Type B pancreatic cell (in vitro differentiated cells): ENCODE measurements at regions not wholly inside any gene's neighbourhood (a gene's known extent, or its start where the extent isn't known, plus 50 kb on each side); places are given as distances from the start of the nearest gene placed in this dataset.

Experiments
- DNase-seq: peaks from one replicate; pipeline ENCODE4 v3.0.0; 2021; ENCODE audit warnings: mixed read lengths; ENCODE audit not compliant: unreplicated experiment; ENCODE audit errors: extremely low spot score
- H3K27ac Mint-ChIP-seq: 2 replicates; pipeline ENCODE4 v1.8.0; 2021; ENCODE audit warnings: mild to moderate bottlenecking, mixed read lengths
- H3K27me3 Mint-ChIP-seq: 2 replicates; pipeline ENCODE4 v1.8.0; 2021; ENCODE audit warnings: mixed read lengths
- H3K36me3 Mint-ChIP-seq: 2 replicates; pipeline ENCODE4 v1.8.0; 2021; ENCODE audit warnings: mixed read lengths
- H3K4me1 Mint-ChIP-seq: one replicate; pipeline ENCODE4 v1.8.0; 2021; ENCODE audit warnings: mixed read lengths; ENCODE audit not compliant: unreplicated experiment
- H3K4me3 Mint-ChIP-seq: 2 replicates; pipeline ENCODE4 v1.8.0; 2021; ENCODE audit warnings: mild to moderate bottlenecking, mixed read lengths
- H3K9me3 Mint-ChIP-seq: 2 replicates; pipeline ENCODE4 v1.8.0; 2021; ENCODE audit warnings: mixed read lengths
- CTCF ChIP-seq: fragments of 200-600 bp; sonication (generic); conservative IDR thresholded peaks from 2 replicates; pipeline ENCODE4 v1.5.0; 2021; ENCODE audit warnings: antibody characterized with exemption, mild to moderate bottlenecking

- no peak for TF ChIP-seq CTCF
- no peaks in the 10 kb centered on the region for H3K9me3 Mint-ChIP-seq
- H3K27ac Mint-ChIP-seq, result no peak overlapping the region
- peaks cover 4% of the 10 kb centered on the region for H3K27me3 Mint-ChIP-seq
- DNase-seq, result no peak
- no peaks in the 10 kb centered on the region for H3K4me1 Mint-ChIP-seq
- H3K36me3 Mint-ChIP-seq, result no peaks in the 10 kb centered on the region
- H3K4me3 Mint-ChIP-seq, result no peak overlapping the region
Measured at GRCh38 chr2:181196401-181196800, 216.0 kb downstream of the UBE2E3 start.

GRCh38 chr2:181197140-181197760 is 216.8 kb downstream of the UBE2E3 start:
- H3K4me3 Mint-ChIP-seq, result no peak overlapping the region
- no peak overlapping the region for H3K27ac Mint-ChIP-seq
- no peak for TF ChIP-seq CTCF
- H3K36me3 Mint-ChIP-seq, result no peaks in the 10 kb centered on the region
- peaks cover 4% of the 10 kb centered on the region for H3K27me3 Mint-ChIP-seq
- no peaks in the 10 kb centered on the region for H3K4me1 Mint-ChIP-seq
- H3K9me3 Mint-ChIP-seq, result no peaks in the 10 kb centered on the region
- DNase-seq, result no peak

GRCh38 chr2:181198183-181198864 is 217.9 kb downstream of the UBE2E3 start:
- Mint-ChIP-seq H3K4me1 (no peaks in the 10 kb centered on the region), H3K36me3 (no peaks in the 10 kb centered on the region), H3K27ac (no peak overlapping the region), H3K27me3 (peaks cover 4% of the 10 kb centered on the region), H3K9me3 (no peaks in the 10 kb centered on the region), H3K4me3 (no peak overlapping the region)
- DNase-seq, result no peak
- TF ChIP-seq CTCF, result no peak

- Mint-ChIP-seq H3K4me1 (no peaks in the 10 kb centered on the region), H3K27me3 (no peaks in the 10 kb centered on the region), H3K27ac (no peak overlapping the region), H3K9me3 (peaks cover 4% of the 10 kb centered on the region), H3K4me3 (no peak overlapping the region), H3K36me3 (peaks cover 5% of the 10 kb centered on the region)
- TF ChIP-seq CTCF, result no peak
- DNase-seq, result no peak
Measured at GRCh38 chr2:181203412-181203811, 223.0 kb downstream of the UBE2E3 start.

GRCh38 chr2:181203916-181204315 is 223.5 kb downstream of the UBE2E3 start:
- H3K27ac Mint-ChIP-seq, result no peak overlapping the region
- no peak for DNase-seq
- peaks cover 5% of the 10 kb centered on the region for H3K36me3 Mint-ChIP-seq
- H3K9me3 Mint-ChIP-seq, result peaks cover 4% of the 10 kb centered on the region
- no peak overlapping the region for H3K4me3 Mint-ChIP-seq
- TF ChIP-seq CTCF, result no peak
- no peaks in the 10 kb centered on the region for H3K4me1 Mint-ChIP-seq
- H3K27me3 Mint-ChIP-seq, result no peaks in the 10 kb centered on the region
